Liver (tissue), 8 donors: ENCODE measurements at regions not wholly inside any gene's neighbourhood (a gene's known extent, or its start where the extent isn't known, plus 50 kb on each side); places are given as distances from the start of the nearest gene placed in this dataset.

Source experiments
- DNase-seq: peaks from one replicate; pipeline ENCODE4 v3.0.0-alpha.2; 2017; ENCODE audit warnings: low spot score
- H3K27ac ChIP-seq, 2 donors: one replicate each; pipeline ENCODE4 v1.7.0; 2013; ENCODE audit warnings: inconsistent platforms in 2 of 2, low read length in 2 of 2, control low read depth in 1 of 2, low read depth in 1 of 2, mild to moderate bottlenecking in 1 of 2
- H3K27me3 ChIP-seq, 4 donors: one replicate each; pipeline versions ENCODE4 v1.6.1 to v1.7.0; 2013; ENCODE audit warnings: low read length in 3 of 4, inconsistent platforms in 1 of 4, mild to moderate bottlenecking in 1 of 4, moderate library complexity in 1 of 4; ENCODE audit not compliant: control insufficient read depth in 4 of 4, insufficient read depth in 4 of 4
- H3K36me3 ChIP-seq, 4 donors: one replicate each; pipeline versions ENCODE4 v1.6.1 to v1.7.0; 2013; ENCODE audit warnings: low read length in 3 of 4, mild to moderate bottlenecking in 3 of 4, low read depth in 1 of 4, moderate library complexity in 1 of 4; ENCODE audit not compliant: control insufficient read depth in 4 of 4, insufficient read depth in 3 of 4
- H3K4me1 ChIP-seq, 4 donors: one replicate each; pipeline versions ENCODE4 v1.6.1 to v1.7.0; 2013; ENCODE audit warnings: low read length in 3 of 4, mild to moderate bottlenecking in 3 of 4, moderate library complexity in 1 of 4; ENCODE audit not compliant: control insufficient read depth in 4 of 4, insufficient read depth in 4 of 4
- H3K4me3 ChIP-seq, 3 donors: one replicate each; pipeline versions ENCODE4 v1.6.1 to v1.7.0; 2013; ENCODE audit warnings: low read length in 3 of 3, control low read depth in 1 of 3, low read depth in 1 of 3, mild to moderate bottlenecking in 1 of 3
- H3K9ac ChIP-seq, 2 donors: one replicate each; pipeline ENCODE4 v1.7.0; 2013; ENCODE audit warnings: low read length in 2 of 2, mild to moderate bottlenecking in 2 of 2, moderate library complexity in 2 of 2, control low read depth in 1 of 2, low read depth in 1 of 2
- H3K9me3 ChIP-seq, 4 donors: one replicate each; pipeline versions ENCODE4 v1.6.1 to v1.7.0; 2013; ENCODE audit warnings: low read length in 3 of 4; ENCODE audit not compliant: control insufficient read depth in 4 of 4
- CTCF ChIP-seq: fragments of 150-350 bp; IDR thresholded peaks from 2 replicates; pipeline ENCODE4 v1.5.1; 2017; ENCODE audit warnings: improper control_type of control experiment, low read depth, low read length; ENCODE audit not compliant: missing input control
- EGR1 ChIP-seq, 2 donors: IDR thresholded peaks; 2 replicates each; pipeline ENCODE4 v1.6.1; 2016 to 2018; ENCODE audit warnings: antibody characterized with exemption in 2 of 2, low read depth in 2 of 2
- FOXA1 ChIP-seq: IDR thresholded peaks from 2 replicates; pipeline ENCODE4 v1.6.1; 2016; ENCODE audit warnings: antibody characterized with exemption
- FOXA2 ChIP-seq: IDR thresholded peaks from 2 replicates; pipeline ENCODE4 v1.6.1; 2016; ENCODE audit warnings: antibody characterized with exemption
- GABPA ChIP-seq, 2 donors: IDR thresholded peaks in 1 of 2; conservative IDR thresholded peaks in 1 of 2; 2 replicates each; pipeline ENCODE4 v1.6.1; 2016; ENCODE audit warnings: antibody characterized with exemption in 2 of 2, mild to moderate bottlenecking in 1 of 2, moderate library complexity in 1 of 2
- HNF4A ChIP-seq, 2 donors: conservative IDR thresholded peaks; 2 replicates each; pipeline ENCODE4 v1.6.1; 2016; ENCODE audit warnings: antibody characterized with exemption in 2 of 2, mild to moderate bottlenecking in 2 of 2
- HNF4G ChIP-seq: IDR thresholded peaks from 2 replicates; pipeline ENCODE4 v1.6.1; 2016; ENCODE audit warnings: antibody characterized with exemption
- JUND ChIP-seq, 2 donors: IDR thresholded peaks; 2 replicates each; pipeline ENCODE4 v1.6.1; 2016; ENCODE audit warnings: antibody characterized with exemption in 2 of 2
- MAX ChIP-seq: IDR thresholded peaks from 2 replicates; pipeline ENCODE4 v1.6.1; 2016; ENCODE audit warnings: antibody characterized with exemption
- NR2F2 ChIP-seq: IDR thresholded peaks from 2 replicates; pipeline ENCODE4 v1.6.1; 2016; ENCODE audit warnings: antibody characterized with exemption
- RAD21 ChIP-seq, 2 donors: IDR thresholded peaks; 2 replicates each; pipeline ENCODE4 v1.6.1; 2016; ENCODE audit warnings: antibody characterized with exemption in 2 of 2, mild to moderate bottlenecking in 2 of 2
- RXRA ChIP-seq, 2 donors: IDR thresholded peaks; 2 replicates each; pipeline ENCODE4 v1.6.1; 2017 to 2018; ENCODE audit warnings: antibody characterized with exemption in 2 of 2, mild to moderate bottlenecking in 1 of 2
- SP1 ChIP-seq: IDR thresholded peaks from 2 replicates; pipeline ENCODE4 v1.6.1; 2018; ENCODE audit warnings: antibody characterized with exemption, mild to moderate bottlenecking
- TAF1 ChIP-seq: conservative IDR thresholded peaks from 2 replicates; pipeline ENCODE4 v1.6.1; 2016; ENCODE audit warnings: antibody characterized with exemption, mild to moderate bottlenecking
- YY1 ChIP-seq: IDR thresholded peaks from 2 replicates; pipeline ENCODE4 v1.6.1; 2016; ENCODE audit warnings: antibody characterized with exemption, mild to moderate bottlenecking
- WGBS: extraction: QIAGEN DNeasy Blood & Tissue Kit; methylation state at CpG from one replicate; pipeline ENCODE4 v1.1.7; 2013; 5-methylcytosine and 5-hydroxymethylcytosine counted together
- TF ChIP-seq, protein P1 (sequence below): IDR thresholded peaks from 2 replicates; pipeline ENCODE4 v1.6.1; 2016; ENCODE audit warnings: antibody characterized with exemption, mild to moderate bottlenecking
- TF ChIP-seq, protein P2 (sequence below): IDR thresholded peaks from 2 replicates; pipeline ENCODE4 v1.6.1; 2016; ENCODE audit warnings: antibody characterized with exemption
- TF ChIP-seq, protein P3 (sequence below): IDR thresholded peaks from 2 replicates; pipeline ENCODE4 v1.6.1; 2016; ENCODE audit warnings: antibody characterized with exemption
- donor health status: healthy.
- donor health status: healthy.
- donor health status: healthy.
- donor health status: healthy.
- donor health status: healthy.

DNA sequence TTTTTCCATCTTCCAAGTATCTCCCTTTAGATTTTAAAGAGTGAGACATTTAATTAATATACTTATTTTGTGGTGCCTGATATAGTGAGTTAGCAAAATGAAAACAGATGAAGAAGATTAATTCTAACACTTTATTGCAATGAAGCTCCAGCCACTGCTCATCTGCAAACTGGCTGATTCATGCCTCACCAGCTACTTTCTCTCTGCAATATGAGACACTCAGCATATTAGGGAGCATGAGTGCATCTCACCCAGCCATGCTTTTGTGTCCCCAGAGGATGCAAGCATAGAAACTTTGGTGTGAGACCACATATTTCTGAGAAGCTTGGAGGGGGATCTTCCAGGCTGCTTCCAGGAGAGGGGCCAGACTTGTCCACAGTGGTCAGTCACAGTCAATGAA is 148.6 kb downstream of the BMP4 start:
- DNase-seq: no peak
- no peak overlapping the region for H3K4me3 ChIP-seq
- H3K36me3 ChIP-seq: no peaks in the 10 kb centered on the region
- H3K27ac ChIP-seq: no peak overlapping the region
- H3K9ac ChIP-seq: no peak overlapping the region
- H3K27me3 ChIP-seq: no peaks in the 10 kb centered on the region
- H3K9me3 ChIP-seq: no peaks in the 10 kb centered on the region
- H3K4me1 ChIP-seq: no peaks in the 10 kb centered on the region
- TF ChIP-seq FOXA1 (no peak), HNF4A (conservative IDR thresholded peaks at IDR 0.05) (no peak), HNF4G (no peak), TAF1 (no peak), JUND (IDR thresholded peaks at IDR 0.05) (no peak), GABPA (IDR thresholded peaks at IDR 0.05 in 1 of 2, conservative IDR thresholded peaks at IDR 0.05 in 1 of 2) (no peak), RAD21 (IDR thresholded peaks at IDR 0.05) (no peak), NR2F2 (no peak), YY1 (no peak), MAX (no peak), CTCF (no peak), FOXA2 (no peak), SP1 (no peak), EGR1 (IDR thresholded peaks at IDR 0.05; ENCODE audit: low read depth in 2 of 2) (no peak), RXRA (IDR thresholded peaks at IDR 0.05) (no peak)
- TF ChIP-seq, protein P1, sequence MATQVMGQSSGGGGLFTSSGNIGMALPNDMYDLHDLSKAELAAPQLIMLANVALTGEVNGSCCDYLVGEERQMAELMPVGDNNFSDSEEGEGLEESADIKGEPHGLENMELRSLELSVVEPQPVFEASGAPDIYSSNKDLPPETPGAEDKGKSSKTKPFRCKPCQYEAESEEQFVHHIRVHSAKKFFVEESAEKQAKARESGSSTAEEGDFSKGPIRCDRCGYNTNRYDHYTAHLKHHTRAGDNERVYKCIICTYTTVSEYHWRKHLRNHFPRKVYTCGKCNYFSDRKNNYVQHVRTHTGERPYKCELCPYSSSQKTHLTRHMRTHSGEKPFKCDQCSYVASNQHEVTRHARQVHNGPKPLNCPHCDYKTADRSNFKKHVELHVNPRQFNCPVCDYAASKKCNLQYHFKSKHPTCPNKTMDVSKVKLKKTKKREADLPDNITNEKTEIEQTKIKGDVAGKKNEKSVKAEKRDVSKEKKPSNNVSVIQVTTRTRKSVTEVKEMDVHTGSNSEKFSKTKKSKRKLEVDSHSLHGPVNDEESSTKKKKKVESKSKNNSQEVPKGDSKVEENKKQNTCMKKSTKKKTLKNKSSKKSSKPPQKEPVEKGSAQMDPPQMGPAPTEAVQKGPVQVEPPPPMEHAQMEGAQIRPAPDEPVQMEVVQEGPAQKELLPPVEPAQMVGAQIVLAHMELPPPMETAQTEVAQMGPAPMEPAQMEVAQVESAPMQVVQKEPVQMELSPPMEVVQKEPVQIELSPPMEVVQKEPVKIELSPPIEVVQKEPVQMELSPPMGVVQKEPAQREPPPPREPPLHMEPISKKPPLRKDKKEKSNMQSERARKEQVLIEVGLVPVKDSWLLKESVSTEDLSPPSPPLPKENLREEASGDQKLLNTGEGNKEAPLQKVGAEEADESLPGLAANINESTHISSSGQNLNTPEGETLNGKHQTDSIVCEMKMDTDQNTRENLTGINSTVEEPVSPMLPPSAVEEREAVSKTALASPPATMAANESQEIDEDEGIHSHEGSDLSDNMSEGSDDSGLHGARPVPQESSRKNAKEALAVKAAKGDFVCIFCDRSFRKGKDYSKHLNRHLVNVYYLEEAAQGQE: no peak
- TF ChIP-seq, protein P2, sequence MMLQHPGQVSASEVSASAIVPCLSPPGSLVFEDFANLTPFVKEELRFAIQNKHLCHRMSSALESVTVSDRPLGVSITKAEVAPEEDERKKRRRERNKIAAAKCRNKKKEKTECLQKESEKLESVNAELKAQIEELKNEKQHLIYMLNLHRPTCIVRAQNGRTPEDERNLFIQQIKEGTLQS: no peak
- TF ChIP-seq, protein P3, sequence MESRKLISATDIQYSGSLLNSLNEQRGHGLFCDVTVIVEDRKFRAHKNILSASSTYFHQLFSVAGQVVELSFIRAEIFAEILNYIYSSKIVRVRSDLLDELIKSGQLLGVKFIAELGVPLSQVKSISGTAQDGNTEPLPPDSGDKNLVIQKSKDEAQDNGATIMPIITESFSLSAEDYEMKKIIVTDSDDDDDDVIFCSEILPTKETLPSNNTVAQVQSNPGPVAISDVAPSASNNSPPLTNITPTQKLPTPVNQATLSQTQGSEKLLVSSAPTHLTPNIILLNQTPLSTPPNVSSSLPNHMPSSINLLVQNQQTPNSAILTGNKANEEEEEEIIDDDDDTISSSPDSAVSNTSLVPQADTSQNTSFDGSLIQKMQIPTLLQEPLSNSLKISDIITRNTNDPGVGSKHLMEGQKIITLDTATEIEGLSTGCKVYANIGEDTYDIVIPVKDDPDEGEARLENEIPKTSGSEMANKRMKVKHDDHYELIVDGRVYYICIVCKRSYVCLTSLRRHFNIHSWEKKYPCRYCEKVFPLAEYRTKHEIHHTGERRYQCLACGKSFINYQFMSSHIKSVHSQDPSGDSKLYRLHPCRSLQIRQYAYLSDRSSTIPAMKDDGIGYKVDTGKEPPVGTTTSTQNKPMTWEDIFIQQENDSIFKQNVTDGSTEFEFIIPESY: no peak

DNA sequence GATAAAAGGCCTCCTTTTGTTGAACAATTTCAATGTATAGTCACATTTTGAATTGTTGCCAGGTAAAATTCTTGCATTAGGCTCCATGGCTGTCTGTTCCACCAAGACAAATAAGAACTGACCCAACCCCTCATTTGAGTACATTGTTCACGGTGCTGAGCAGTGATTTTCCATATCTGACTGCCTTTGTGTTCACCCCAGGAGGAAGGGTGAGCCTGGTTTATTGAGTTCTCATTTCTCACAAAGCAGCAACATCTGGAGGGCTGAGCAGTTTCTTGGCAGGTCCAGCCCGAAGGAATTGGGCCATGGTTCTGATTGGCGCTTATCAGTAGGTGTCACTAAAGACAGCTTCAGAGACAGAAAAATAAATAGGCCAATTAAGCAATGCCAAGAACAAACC is 149.1 kb downstream of the BMP4 start:
- DNase-seq: no peak
- H3K4me1 ChIP-seq: no peaks in the 10 kb centered on the region
- H3K36me3 ChIP-seq: no peaks in the 10 kb centered on the region
- no peaks in the 10 kb centered on the region for H3K27me3 ChIP-seq
- no peak overlapping the region for H3K9ac ChIP-seq
- H3K27ac ChIP-seq: no peak overlapping the region
- no peak overlapping the region for H3K4me3 ChIP-seq
- no peaks in the 10 kb centered on the region for H3K9me3 ChIP-seq
- TF ChIP-seq HNF4A (conservative IDR thresholded peaks at IDR 0.05) (no peak), GABPA (IDR thresholded peaks at IDR 0.05 in 1 of 2, conservative IDR thresholded peaks at IDR 0.05 in 1 of 2) (no peak), FOXA2 (no peak), YY1 (no peak), CTCF (peak; percentile 6), NR2F2 (no peak), TAF1 (no peak), RAD21 (IDR thresholded peaks at IDR 0.05) (peak in 1 of 2 donors; percentile 41), SP1 (no peak)
- TF ChIP-seq, protein P3: no peak
- TF ChIP-seq, protein P2: no peak
- 70% methylated on average over 3 of the region's 3 CpGs for WGBS
